Mesothelial cell of epicardium (in vitro differentiated cells): ENCODE measurements at regions not wholly inside any gene's neighbourhood (a gene's known extent, or its start where the extent isn't known, plus 50 kb on each side); places are given as distances from the start of the nearest gene placed in this dataset.
"Not testable (repeated sequence)": the region's sequence is repeated elsewhere in the genome, so short reads cannot be mapped to it uniquely, and the experiment has no call there.

Experiments
- DNase-seq, 2 experiments: peaks; one replicate each; pipeline ENCODE4 v3.0.0; 2021; ENCODE audit warnings: low spot score in 2 of 2; ENCODE audit not compliant: unreplicated experiment in 2 of 2
- H3K27ac Mint-ChIP-seq: 2 replicates; pipeline ENCODE4 v1.8.0; 2021; ENCODE audit warnings: mixed read lengths
- H3K27me3 Mint-ChIP-seq: 2 replicates; pipeline ENCODE4 v1.8.0; 2021; ENCODE audit warnings: low read depth, mixed read lengths
- H3K36me3 Mint-ChIP-seq: 2 replicates; pipeline ENCODE4 v1.8.0; 2021; ENCODE audit warnings: mixed read lengths
- H3K4me1 Mint-ChIP-seq: 2 replicates; pipeline ENCODE4 v1.8.0; 2021; ENCODE audit warnings: mixed read lengths
- H3K4me3 Mint-ChIP-seq: 2 replicates; pipeline ENCODE4 v1.8.0; 2021; ENCODE audit warnings: mild to moderate bottlenecking, moderate library complexity, mixed read lengths
- H3K9me3 Mint-ChIP-seq: 2 replicates; pipeline ENCODE4 v1.8.0; 2021; ENCODE audit warnings: mixed read lengths
- TF ChIP-seq, protein P1 (sequence below): fragments of 200-600 bp; sonication (generic); IDR thresholded peaks from one replicate; pipeline ENCODE4 v1.5.0; 2021; ENCODE audit warnings: antibody characterized with exemption; ENCODE audit not compliant: unreplicated experiment

DNA sequence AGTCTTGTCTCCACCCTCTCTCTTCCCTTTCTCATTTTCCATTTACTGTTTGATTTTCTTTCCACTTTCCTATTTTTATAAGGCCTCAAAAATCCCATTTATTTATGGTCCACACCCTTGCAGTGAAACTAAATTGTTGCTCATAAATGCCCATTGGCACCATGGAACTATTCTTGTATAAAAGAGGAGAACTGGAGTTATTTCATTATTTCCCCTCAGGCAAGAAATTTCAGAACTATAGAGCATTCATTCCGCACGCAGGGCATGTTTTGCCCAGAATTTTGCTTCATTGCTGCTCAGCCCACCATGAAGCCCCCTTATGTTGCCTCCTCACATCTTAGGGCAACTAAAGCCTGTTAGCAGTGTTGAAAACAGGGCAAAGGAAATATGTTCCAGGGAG, 113.7 kb upstream of the MMADHC start:
- Mint-ChIP-seq H3K36me3 (no peaks in the 10 kb centered on the region), H3K4me1 (peaks cover 21% of the 10 kb centered on the region), H3K4me3 (no peak overlapping the region), H3K27ac (no peak overlapping the region), H3K27me3 (no peaks in the 10 kb centered on the region), H3K9me3 (no peaks in the 10 kb centered on the region)
- no peak for DNase-seq
- TF ChIP-seq, protein P1, sequence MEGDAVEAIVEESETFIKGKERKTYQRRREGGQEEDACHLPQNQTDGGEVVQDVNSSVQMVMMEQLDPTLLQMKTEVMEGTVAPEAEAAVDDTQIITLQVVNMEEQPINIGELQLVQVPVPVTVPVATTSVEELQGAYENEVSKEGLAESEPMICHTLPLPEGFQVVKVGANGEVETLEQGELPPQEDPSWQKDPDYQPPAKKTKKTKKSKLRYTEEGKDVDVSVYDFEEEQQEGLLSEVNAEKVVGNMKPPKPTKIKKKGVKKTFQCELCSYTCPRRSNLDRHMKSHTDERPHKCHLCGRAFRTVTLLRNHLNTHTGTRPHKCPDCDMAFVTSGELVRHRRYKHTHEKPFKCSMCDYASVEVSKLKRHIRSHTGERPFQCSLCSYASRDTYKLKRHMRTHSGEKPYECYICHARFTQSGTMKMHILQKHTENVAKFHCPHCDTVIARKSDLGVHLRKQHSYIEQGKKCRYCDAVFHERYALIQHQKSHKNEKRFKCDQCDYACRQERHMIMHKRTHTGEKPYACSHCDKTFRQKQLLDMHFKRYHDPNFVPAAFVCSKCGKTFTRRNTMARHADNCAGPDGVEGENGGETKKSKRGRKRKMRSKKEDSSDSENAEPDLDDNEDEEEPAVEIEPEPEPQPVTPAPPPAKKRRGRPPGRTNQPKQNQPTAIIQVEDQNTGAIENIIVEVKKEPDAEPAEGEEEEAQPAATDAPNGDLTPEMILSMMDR: no peak

DNA sequence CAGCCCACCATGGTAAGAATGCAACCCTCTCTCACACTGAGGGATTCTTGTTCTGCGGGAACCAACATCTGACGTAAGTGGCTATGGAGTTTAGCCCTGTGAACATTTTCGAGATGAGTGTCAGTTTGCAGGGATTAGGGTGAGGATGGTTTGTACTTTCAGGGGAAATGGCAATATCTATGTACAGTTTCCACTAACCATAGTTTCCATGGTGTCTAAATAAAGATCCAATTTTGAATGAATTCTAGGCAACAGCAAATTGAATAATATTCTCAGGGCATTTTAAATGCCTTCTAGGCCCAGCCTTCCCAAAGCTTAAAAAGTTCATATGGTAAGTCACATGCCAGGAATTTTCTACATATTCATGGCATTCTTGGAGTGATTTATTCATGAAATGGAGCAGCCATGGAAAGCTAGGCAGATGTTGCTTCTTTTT, 105.4 kb upstream of the MMADHC start:
- H3K27me3 Mint-ChIP-seq: no peaks in the 10 kb centered on the region
- H3K36me3 Mint-ChIP-seq: no peaks in the 10 kb centered on the region
- DNase-seq: no peak
- peaks cover 6% of the 10 kb centered on the region for H3K9me3 Mint-ChIP-seq
- peaks cover 37% of the 10 kb centered on the region for H3K4me1 Mint-ChIP-seq
- H3K4me3 Mint-ChIP-seq: no peak overlapping the region
- peak overlapping the region; percentile 73 for H3K27ac Mint-ChIP-seq
- TF ChIP-seq, protein P1: no peak

DNA sequence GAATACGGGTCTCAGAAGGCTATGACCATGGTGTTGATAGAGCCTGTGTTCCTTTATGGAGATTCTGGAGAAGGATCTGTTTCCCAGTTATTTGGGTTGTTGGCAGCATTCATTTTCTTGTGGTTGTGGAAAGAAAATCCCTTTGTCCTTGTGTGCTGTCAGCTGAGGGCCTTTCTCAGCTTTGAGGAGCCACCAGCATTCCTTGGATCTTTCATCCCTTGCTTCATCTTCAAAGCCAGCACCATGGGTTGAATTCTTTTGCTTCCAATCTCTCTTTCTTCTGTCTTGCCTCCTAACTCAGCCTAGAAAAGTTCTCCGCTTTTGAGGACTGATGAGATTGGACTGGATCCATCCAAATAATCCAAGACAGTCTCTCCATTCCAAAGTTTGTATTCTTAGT, 103.2 kb upstream of the MMADHC start:
- Mint-ChIP-seq H3K4me1 (peaks cover 40% of the 10 kb centered on the region), H3K9me3 (peaks cover 6% of the 10 kb centered on the region), H3K27ac (no peak overlapping the region), H3K4me3 (no peak overlapping the region), H3K36me3 (no peaks in the 10 kb centered on the region), H3K27me3 (no peaks in the 10 kb centered on the region)
- DNase-seq: no peak
- TF ChIP-seq, protein P1: no peak

DNA sequence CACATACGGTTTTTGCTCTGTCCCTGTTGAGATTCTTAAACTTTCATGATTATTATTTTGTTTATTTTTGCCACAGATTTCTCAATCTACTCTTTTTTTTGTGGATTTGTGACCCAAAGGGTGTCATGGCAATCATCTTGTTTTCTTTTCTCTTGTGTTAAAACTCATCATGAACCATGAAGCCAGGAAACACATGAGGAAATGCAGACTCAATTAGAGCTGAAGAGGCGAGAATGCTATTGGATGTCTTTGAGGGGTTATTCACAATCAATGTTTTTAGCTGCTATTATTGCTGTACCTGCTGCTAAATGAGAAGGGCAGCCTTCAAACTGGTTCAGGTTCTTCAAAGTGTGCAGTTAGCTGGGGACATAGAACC, 99.5 kb upstream of the MMADHC start:
- Mint-ChIP-seq H3K4me3 (no peak overlapping the region), H3K27ac (no peak overlapping the region), H3K36me3 (peaks cover 2% of the 10 kb centered on the region), H3K4me1 (peaks cover 28% of the 10 kb centered on the region), H3K27me3 (no peaks in the 10 kb centered on the region), H3K9me3 (peaks cover 11% of the 10 kb centered on the region)
- TF ChIP-seq, protein P1: no peak
- no peak for DNase-seq

DNA sequence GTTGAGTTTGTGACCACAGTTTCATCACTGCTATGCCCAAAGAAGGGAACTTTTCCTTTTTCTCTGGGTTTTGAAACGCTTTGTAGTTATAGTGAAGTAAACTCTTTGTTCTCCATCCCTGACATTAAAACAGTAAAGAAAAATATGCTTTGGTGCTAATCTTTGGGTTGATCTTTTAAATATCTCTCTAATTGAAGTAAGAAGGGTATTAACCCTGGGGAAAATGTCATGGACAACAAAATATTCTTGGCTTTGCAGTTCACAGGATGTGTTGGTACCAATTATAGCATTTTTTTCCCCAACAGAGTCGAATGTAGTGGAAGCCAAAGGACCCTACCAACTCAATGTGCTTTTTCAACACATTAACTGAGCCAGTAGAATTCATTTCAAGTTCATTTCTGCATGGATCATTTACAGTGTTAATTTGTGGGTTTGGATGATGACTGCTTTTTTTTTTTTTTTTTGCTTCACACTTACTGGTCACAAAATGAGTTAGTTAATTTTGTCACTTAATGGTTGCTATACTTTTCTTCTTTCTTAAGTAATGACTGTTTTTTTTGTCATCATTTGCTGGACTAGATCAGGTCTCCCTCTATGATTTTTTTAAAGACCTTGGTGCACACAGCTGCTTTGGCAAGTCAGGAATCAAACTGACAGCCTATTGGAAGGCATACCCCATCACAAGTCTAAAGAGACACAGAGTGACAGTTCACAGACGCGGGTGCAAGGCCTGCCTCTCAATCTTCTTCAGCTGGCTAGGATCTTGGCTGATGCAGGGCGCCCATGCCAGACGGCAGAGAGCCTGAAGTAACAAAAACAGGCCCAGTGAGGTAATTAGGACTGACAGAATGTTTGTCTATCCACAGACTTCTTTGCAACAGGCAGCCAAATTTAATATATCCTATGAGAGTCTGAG, 98.8 kb upstream of the MMADHC start:
- peaks cover 24% of the 10 kb centered on the region for H3K4me1 Mint-ChIP-seq
- peak overlapping the region; percentile 26 for H3K27ac Mint-ChIP-seq
- no peaks in the 10 kb centered on the region for H3K27me3 Mint-ChIP-seq

DNA sequence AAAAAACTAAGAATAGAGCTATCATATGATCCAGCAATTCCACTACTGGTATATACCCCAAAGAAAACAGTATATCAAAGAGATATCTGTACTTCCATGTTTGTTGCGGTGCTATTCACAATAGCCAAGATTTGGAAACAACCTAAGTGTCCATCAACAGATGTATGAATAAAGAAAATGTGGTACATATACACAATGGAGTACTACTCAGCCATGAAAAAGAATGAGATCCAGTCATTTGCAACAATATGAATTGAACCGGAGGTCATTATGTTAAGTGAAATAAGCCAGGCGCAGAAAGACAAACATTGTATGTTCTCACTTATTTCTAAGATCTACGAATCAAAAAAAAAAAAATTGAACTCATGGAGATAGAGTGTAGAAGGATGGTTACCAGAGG, 97.8 kb upstream of the MMADHC start:
- not testable (repeated sequence) for H3K4me3 Mint-ChIP-seq, DNase-seq, H3K36me3 Mint-ChIP-seq, H3K27ac Mint-ChIP-seq, H3K27me3 Mint-ChIP-seq
- Mint-ChIP-seq H3K9me3 (peaks cover 11% of the 10 kb centered on the region), H3K4me1 (peaks cover 19% of the 10 kb centered on the region)

More for the DNA sequence above, 98.8 kb upstream of the MMADHC start:
- no peak overlapping the region for H3K4me3 Mint-ChIP-seq
- TF ChIP-seq, protein P1: no peak
- peaks cover 2% of the 10 kb centered on the region for H3K36me3 Mint-ChIP-seq
- no peak for DNase-seq
- H3K9me3 Mint-ChIP-seq: peaks cover 11% of the 10 kb centered on the region
